Mucosa of rectum (tissue), 2 donors: ENCODE measurements at regions not wholly inside any gene's neighbourhood (a gene's known extent, or its start where the extent isn't known, plus 50 kb on each side); places are given as distances from the start of the nearest gene placed in this dataset.
A peak's percentile ranks its signal among the peaks of the same experiment; 100 is the strongest.

ENCODE experiments used
- H3K27ac ChIP-seq, 2 donors: one replicate each; pipeline ENCODE4 v1.7.0; 2013; ENCODE audit warnings: inconsistent platforms in 2 of 2, low read depth in 2 of 2, low read length in 2 of 2
- H3K27me3 ChIP-seq, 2 donors: one replicate each; pipeline ENCODE4 v1.7.0; 2013; ENCODE audit warnings: low read length in 2 of 2; ENCODE audit not compliant: control insufficient read depth in 2 of 2, insufficient read depth in 2 of 2
- H3K36me3 ChIP-seq, 2 donors: one replicate each; pipeline ENCODE4 v1.7.0; 2013; ENCODE audit warnings: low read length in 2 of 2; ENCODE audit not compliant: control insufficient read depth in 2 of 2, insufficient read depth in 2 of 2
- H3K4me1 ChIP-seq, 2 donors: one replicate each; pipeline ENCODE4 v1.7.0; 2013; ENCODE audit warnings: low read length in 2 of 2, mild to moderate bottlenecking in 1 of 2; ENCODE audit not compliant: control insufficient read depth in 2 of 2, insufficient read depth in 2 of 2
- H3K4me3 ChIP-seq, 2 donors: one replicate each; pipeline ENCODE4 v1.7.0; 2013; ENCODE audit warnings: low read length in 2 of 2
- H3K9ac ChIP-seq, 2 donors: one replicate each; pipeline ENCODE4 v1.7.0; 2013; ENCODE audit warnings: low read length in 2 of 2, low read depth in 1 of 2, mild to moderate bottlenecking in 1 of 2
- H3K9me3 ChIP-seq, 2 donors: one replicate each; pipeline ENCODE4 v1.7.0; 2013; ENCODE audit warnings: low read length in 2 of 2; ENCODE audit not compliant: control insufficient read depth in 2 of 2
- donor health status: healthy.
- donor health status: Normal muscosa, but diverticular disease.

DNA sequence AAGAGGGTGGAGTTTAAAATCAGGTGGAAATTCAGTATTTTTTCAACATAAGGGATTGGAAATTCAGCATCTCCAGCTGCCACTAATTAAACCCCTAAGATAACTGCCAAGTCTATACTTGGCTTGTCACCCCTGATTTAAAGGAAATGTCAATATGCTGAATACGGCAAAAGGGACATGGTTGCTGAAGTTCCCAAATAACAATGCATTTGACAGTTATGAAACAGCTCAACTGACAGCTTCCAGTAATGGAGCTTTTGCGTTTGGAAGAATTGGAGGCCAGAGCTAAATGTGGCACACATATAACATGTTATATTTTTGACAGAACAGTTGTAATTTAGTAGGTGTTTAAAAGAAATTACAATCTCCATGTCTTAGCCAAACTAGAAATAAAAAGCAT, 1867.9 kb upstream of the LRRTM1 start:
- Histone ChIP-seq H3K9ac (no peak overlapping the region), H3K27ac (no peak overlapping the region), H3K4me3 (no peak overlapping the region), H3K36me3 (no peaks in the 10 kb centered on the region), H3K27me3 (no peaks in the 10 kb centered on the region), H3K4me1 (no peaks in the 10 kb centered on the region), H3K9me3 (no peaks in the 10 kb centered on the region)

- no peaks in the 10 kb centered on the region for H3K27me3 ChIP-seq
- no peak overlapping the region for H3K4me3 ChIP-seq
- no peaks in the 10 kb centered on the region for H3K4me1 ChIP-seq
- H3K36me3 ChIP-seq: no peaks in the 10 kb centered on the region
- H3K9me3 ChIP-seq: no peaks in the 10 kb centered on the region
- H3K9ac ChIP-seq: no peak overlapping the region
- H3K27ac ChIP-seq: no peak overlapping the region
These were observed 1864.8 kb upstream of the LRRTM1 start for GRCh38 chr2:82169379-82169778.

- Histone ChIP-seq H3K4me3 (no peak overlapping the region), H3K27ac (no peak overlapping the region), H3K36me3 (no peaks in the 10 kb centered on the region), H3K9me3 (no peaks in the 10 kb centered on the region), H3K9ac (no peak overlapping the region), H3K4me1 (no peaks in the 10 kb centered on the region), H3K27me3 (no peaks in the 10 kb centered on the region)
These were observed 1860.8 kb upstream of the LRRTM1 start for GRCh38 chr2:82165377-82165776.

GRCh38 chr2:82158150-82158549, 1853.6 kb upstream of the LRRTM1 start:
- Histone ChIP-seq H3K27me3 (no peaks in the 10 kb centered on the region), H3K9me3 (no peaks in the 10 kb centered on the region), H3K4me1 (no peaks in the 10 kb centered on the region), H3K9ac (no peak overlapping the region), H3K27ac (no peak overlapping the region), H3K36me3 (no peaks in the 10 kb centered on the region), H3K4me3 (no peak overlapping the region)

DNA sequence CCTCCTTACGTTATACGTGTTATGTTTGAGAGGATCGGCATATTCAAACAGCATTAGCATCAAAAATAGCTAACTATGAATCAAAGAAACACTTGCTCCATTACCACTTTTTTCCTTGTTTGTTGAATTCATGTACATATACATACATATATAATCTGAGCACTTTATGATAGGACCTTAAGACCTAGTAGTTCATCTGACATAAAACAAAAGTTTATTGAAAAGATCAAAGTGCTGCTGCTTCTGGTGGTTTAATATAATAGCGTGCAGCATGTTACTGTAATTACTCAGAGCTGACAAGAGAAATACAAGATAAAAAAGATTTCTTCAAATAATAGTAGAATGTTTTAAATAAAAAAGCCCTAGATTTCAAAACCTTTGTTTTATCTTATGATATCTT, 1850.9 kb upstream of the LRRTM1 start:
- Histone ChIP-seq H3K36me3 (no peaks in the 10 kb centered on the region), H3K27me3 (no peaks in the 10 kb centered on the region), H3K9me3 (no peaks in the 10 kb centered on the region), H3K27ac (no peak overlapping the region), H3K4me3 (no peak overlapping the region), H3K9ac (no peak overlapping the region), H3K4me1 (no peaks in the 10 kb centered on the region)

DNA sequence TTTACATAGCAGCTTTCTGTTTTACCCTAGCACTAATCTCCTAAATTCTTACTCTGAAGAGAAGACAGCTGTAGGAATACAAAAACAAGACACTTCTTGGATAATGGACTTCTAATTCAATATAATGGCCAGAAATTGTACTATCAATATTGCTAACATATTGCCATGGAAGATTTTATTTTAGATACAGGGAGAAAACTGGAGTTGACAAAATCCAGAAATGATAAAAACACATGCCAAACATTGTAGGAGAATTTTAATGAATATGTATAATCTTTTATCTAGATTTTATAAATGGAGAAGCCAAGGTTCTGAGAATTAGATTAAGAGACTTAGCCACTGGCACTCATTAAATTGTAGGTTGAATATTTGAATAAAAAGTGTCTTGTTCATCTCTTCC, 1838.8 kb upstream of the LRRTM1 start:
- H3K9me3 ChIP-seq: no peaks in the 10 kb centered on the region
- H3K4me3 ChIP-seq: no peak overlapping the region
- no peaks in the 10 kb centered on the region for H3K27me3 ChIP-seq
- no peak overlapping the region for H3K27ac ChIP-seq
- no peak overlapping the region for H3K9ac ChIP-seq
- H3K4me1 ChIP-seq: peaks cover 7 to 10% of the 10 kb centered on the region in 2 donors
- H3K36me3 ChIP-seq: no peaks in the 10 kb centered on the region

GRCh38 chr2:82139979-82140611, 1835.5 kb upstream of the LRRTM1 start:
- H3K27ac ChIP-seq: peak overlapping the region; percentile 69 to 85
- H3K4me3 ChIP-seq: peak overlapping the region; percentile 53 to 62
- peaks cover 7 to 10% of the 10 kb centered on the region in 2 donors for H3K4me1 ChIP-seq

GRCh38 chr2:82137441-82137840, 1832.9 kb upstream of the LRRTM1 start:
- no peaks in the 10 kb centered on the region for H3K9me3 ChIP-seq
- no peak overlapping the region for H3K4me3 ChIP-seq
- peaks cover 7% of the 10 kb centered on the region in 2 donors for H3K4me1 ChIP-seq
- H3K36me3 ChIP-seq: no peaks in the 10 kb centered on the region
- H3K9ac ChIP-seq: no peak overlapping the region
- no peaks in the 10 kb centered on the region for H3K27me3 ChIP-seq
- H3K27ac ChIP-seq: no peak overlapping the region

More at GRCh38 chr2:82139979-82140611, 1835.5 kb upstream of the LRRTM1 start:
- Histone ChIP-seq H3K9ac (peak overlapping the region in 1 of 2 donors; percentile 7), H3K9me3 (no peaks in the 10 kb centered on the region), H3K36me3 (no peaks in the 10 kb centered on the region), H3K27me3 (no peaks in the 10 kb centered on the region)

DNA sequence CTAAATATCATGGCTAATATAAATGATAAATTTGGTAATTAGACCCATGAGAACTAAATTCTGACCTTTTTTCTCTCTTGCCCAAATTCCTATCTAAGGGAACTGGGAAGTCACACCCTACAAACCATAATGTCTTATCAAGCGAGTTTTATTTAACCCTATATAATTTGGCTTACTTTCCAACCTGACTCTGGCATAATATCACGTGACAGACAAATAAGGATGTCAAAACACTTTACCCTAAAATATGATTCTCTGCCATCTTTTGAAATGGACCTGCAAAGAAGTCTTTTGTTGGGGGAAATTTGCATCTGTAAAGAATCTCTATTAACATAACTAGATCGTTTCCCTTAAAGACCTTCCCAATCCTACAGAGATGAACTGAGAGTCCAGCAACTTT, 1823.5 kb upstream of the LRRTM1 start:
- Histone ChIP-seq H3K27me3 (no peaks in the 10 kb centered on the region), H3K4me1 (no peaks in the 10 kb centered on the region), H3K36me3 (no peaks in the 10 kb centered on the region), H3K4me3 (no peak overlapping the region), H3K27ac (no peak overlapping the region), H3K9me3 (no peaks in the 10 kb centered on the region), H3K9ac (no peak overlapping the region)

DNA sequence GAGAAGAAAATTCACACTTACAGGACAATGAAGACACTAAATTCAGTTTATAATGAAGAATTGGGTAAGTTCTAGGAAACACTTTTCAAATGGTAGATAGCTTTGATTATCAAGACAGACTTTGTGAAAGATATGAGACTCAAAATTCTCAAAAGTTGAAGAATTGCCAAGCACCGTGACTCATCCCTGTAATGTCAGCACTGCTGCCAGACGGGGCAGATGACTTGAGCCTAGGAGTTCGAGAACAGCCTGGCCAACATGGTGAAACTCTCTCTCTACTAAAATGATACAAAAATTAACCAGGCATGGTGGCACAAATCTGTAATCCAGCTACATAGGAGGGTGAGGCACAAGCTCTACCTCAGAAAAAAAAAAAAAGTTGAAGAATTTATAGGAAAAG, 1820.1 kb upstream of the LRRTM1 start:
- H3K27me3 ChIP-seq: no peaks in the 10 kb centered on the region
- no peak overlapping the region for H3K4me3 ChIP-seq
- no peaks in the 10 kb centered on the region for H3K36me3 ChIP-seq
- H3K27ac ChIP-seq: no peak overlapping the region
- H3K9ac ChIP-seq: no peak overlapping the region
- peaks cover 0 to 11% of the 10 kb centered on the region in 2 donors for H3K4me1 ChIP-seq
- no peaks in the 10 kb centered on the region for H3K9me3 ChIP-seq

DNA sequence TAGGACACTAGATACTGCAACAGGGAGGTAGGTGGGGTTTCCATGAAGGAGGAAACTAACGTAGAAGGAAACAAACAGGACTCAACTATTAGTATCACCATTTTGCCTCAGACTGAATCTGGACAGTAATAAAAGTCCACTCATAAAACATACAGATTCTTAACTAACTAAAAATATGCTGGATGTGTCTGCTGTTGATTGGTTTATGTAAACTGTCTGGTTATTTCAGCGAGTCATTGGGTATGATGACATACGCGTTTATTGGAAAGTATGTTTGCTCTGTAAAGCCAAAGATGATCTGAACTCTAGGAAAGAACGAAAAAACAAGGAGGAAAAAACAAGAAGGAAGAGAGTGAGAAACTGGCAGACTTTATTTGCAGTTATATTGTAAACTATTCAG, 1816.1 kb upstream of the LRRTM1 start:
- Histone ChIP-seq H3K4me3 (no peak overlapping the region), H3K36me3 (no peaks in the 10 kb centered on the region), H3K27ac (peak overlapping the region; percentile 73 to 81), H3K27me3 (no peaks in the 10 kb centered on the region), H3K9ac (no peak overlapping the region), H3K9me3 (no peaks in the 10 kb centered on the region), H3K4me1 (peaks cover 0 to 11% of the 10 kb centered on the region in 2 donors)
